ENCODE measurements at regions not wholly inside any gene's neighbourhood (a gene's known extent, or its start where the extent isn't known, plus 50 kb on each side); places are given as distances from the start of the nearest gene placed in this dataset.

DNA sequence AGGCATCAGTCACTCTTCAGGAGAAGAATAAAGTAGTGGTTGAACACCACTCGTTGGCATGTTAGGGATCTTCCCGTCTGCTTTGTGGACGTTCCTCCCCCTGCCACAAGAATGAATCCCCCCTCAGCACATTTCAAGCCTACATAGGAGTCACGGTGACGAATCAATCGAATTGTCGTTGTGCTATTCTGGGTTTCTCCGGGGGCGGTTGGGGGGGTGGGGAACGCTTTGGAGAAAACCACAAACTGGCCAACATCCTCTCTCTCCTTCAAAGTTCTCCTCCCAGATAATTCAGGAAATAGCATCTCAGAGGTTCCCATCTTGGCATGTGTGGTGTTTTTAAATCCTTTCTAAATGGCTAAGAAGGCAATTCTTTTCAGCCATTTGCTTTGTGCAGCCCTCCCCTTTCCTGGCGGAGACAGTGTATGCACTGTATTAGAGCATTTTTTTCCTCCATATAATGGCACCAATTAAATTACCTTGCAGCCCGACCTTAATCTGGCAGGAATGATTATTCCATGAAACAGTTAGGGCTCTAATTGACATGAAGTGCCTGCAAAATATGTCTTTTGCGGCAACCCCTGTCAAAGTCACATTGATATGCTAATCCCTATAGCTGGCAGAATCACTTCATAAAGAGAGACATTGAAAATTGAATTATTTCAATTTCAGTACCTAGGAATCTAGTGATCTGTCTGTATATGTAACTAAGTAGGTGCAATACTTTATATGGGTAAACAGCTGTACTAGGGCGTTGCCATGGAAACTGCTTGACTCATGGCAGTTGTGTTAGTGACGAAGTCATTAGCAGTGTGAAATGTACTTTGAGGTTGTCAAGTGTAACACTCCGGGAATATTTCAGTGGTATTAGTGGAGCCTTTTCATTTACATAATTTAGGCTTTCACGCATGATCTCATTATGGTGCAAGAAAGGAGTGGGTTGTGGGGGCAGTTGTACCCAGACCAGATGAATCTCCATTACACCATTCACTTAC lies 323.4 kb upstream of the SLC14A2 start:
- TF ChIP-seq POLR2AphosphoS5 (IDR thresholded peaks at IDR 0.05), result no peak
- no peak for TF ChIP-seq EP300 (IDR thresholded peaks at IDR 0.05; ENCODE audit: low read depth)
- TF ChIP-seq, protein P1, sequence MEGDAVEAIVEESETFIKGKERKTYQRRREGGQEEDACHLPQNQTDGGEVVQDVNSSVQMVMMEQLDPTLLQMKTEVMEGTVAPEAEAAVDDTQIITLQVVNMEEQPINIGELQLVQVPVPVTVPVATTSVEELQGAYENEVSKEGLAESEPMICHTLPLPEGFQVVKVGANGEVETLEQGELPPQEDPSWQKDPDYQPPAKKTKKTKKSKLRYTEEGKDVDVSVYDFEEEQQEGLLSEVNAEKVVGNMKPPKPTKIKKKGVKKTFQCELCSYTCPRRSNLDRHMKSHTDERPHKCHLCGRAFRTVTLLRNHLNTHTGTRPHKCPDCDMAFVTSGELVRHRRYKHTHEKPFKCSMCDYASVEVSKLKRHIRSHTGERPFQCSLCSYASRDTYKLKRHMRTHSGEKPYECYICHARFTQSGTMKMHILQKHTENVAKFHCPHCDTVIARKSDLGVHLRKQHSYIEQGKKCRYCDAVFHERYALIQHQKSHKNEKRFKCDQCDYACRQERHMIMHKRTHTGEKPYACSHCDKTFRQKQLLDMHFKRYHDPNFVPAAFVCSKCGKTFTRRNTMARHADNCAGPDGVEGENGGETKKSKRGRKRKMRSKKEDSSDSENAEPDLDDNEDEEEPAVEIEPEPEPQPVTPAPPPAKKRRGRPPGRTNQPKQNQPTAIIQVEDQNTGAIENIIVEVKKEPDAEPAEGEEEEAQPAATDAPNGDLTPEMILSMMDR (IDR thresholded peaks at IDR 0.05), result no peak
- TF ChIP-seq POLR2A (IDR thresholded peaks at IDR 0.05), result no peak

Measured in transverse colon (tissue), 4 donors.